CD14-positive monocyte (primary cell): ENCODE measurements at regions not wholly inside any gene's neighbourhood (a gene's known extent, or its start where the extent isn't known, plus 50 kb on each side); places are given as distances from the start of the nearest gene placed in this dataset.

Experiments used
- DNase-seq, 3 donors: peaks; one replicate each; pipeline ENCODE4 v3.0.0-alpha.2; 2011 to 2022
- H2AFZ ChIP-seq: 2 replicates; pipeline ENCODE4 v1.6.0; 2012; ENCODE audit warnings: mild to moderate bottlenecking, low read depth, low read length, inconsistent platforms; ENCODE audit not compliant: insufficient read depth, poor library complexity, severe bottlenecking
- H3K27ac ChIP-seq, 2 donors: 1 replicate in 1 of 2; 2 replicates in 1 of 2; pipeline ENCODE4 v1.5.1; 2012 to 2013; ENCODE audit warnings: low read length in 2 of 2, control low read depth in 1 of 2, inconsistent platforms in 1 of 2, low read depth in 1 of 2, mild to moderate bottlenecking in 1 of 2
- H3K27me3 ChIP-seq, 2 donors: one replicate each; pipeline versions ENCODE4 v1.6.0 to v1.6.1; 2011 to 2013; ENCODE audit warnings: low read length in 2 of 2; ENCODE audit not compliant: control insufficient read depth in 2 of 2, insufficient read depth in 2 of 2
- H3K36me3 ChIP-seq, 2 donors: replicated peaks in 1 of 2; 1 replicate in 1 of 2; 2 replicates in 1 of 2; pipeline versions ENCODE4 v1.5.1 to v1.6.1; 2012 to 2013; ENCODE audit warnings: low read length in 2 of 2, control low read depth in 1 of 2, inconsistent platforms in 1 of 2, mild to moderate bottlenecking in 1 of 2; ENCODE audit not compliant: insufficient read depth in 2 of 2, control insufficient read depth in 1 of 2
- H3K4me1 ChIP-seq, 2 donors: 1 replicate in 1 of 2; 2 replicates in 1 of 2; pipeline versions ENCODE4 v1.5.1 to v1.6.1; 2012 to 2013; ENCODE audit warnings: low read length in 2 of 2, control low read depth in 1 of 2, inconsistent platforms in 1 of 2, mild to moderate bottlenecking in 1 of 2, moderate library complexity in 1 of 2; ENCODE audit not compliant: insufficient read depth in 2 of 2, control insufficient read depth in 1 of 2
- H3K4me2 ChIP-seq: replicated peaks from 2 replicates; pipeline ENCODE3; 2012; ENCODE audit warnings: low read length, moderate library complexity, mild to moderate bottlenecking; ENCODE audit not compliant: poor library complexity, severe bottlenecking; ENCODE audit errors: extremely low read depth
- H3K4me3 ChIP-seq, 3 experiments: fragments of 200-600 bp in 1 of 3; sonication (generic) in 1 of 3; replicated peaks in 1 of 3; 1 replicate in 2 of 3; 2 replicates in 1 of 3; pipeline ENCODE4 v1.5.1; 2011 to 2013; ENCODE audit warnings: low read length in 3 of 3, mild to moderate bottlenecking in 3 of 3, control low read depth in 2 of 3, low read depth in 2 of 3, inconsistent platforms in 1 of 3, moderate library complexity in 1 of 3
- H3K79me2 ChIP-seq: 2 replicates; pipeline ENCODE4 v1.6.0; 2012; ENCODE audit warnings: mild to moderate bottlenecking, control low read depth, inconsistent platforms, low read length, moderate library complexity; ENCODE audit not compliant: insufficient read depth
- H3K9ac ChIP-seq: 2 replicates; pipeline ENCODE4 v1.6.0; 2017; ENCODE audit warnings: low read length, mild to moderate bottlenecking; ENCODE audit not compliant: insufficient read depth, poor library complexity, severe bottlenecking
- H3K9me3 ChIP-seq, 2 donors: replicated peaks in 1 of 2; 1 replicate in 1 of 2; 2 replicates in 1 of 2; pipeline versions ENCODE4 v1.5.1 to v1.6.1; 2012 to 2013; ENCODE audit warnings: low read length in 2 of 2, control low read depth in 1 of 2; ENCODE audit not compliant: control insufficient read depth in 1 of 2, insufficient read depth in 1 of 2
- H4K20me1 ChIP-seq: 2 replicates; pipeline ENCODE4 v1.6.0; 2012; ENCODE audit warnings: mild to moderate bottlenecking, low read length, control low read depth, moderate library complexity; ENCODE audit not compliant: insufficient read depth
- H3K27ac Mint-ChIP-seq, 7 donors: one replicate each; pipeline ENCODE4 v1.8.0; 2020; ENCODE audit warnings: mild to moderate bottlenecking in 7 of 7, mixed read lengths in 7 of 7, moderate library complexity in 6 of 7, inconsistent platforms in 2 of 7
- H3K27me3 Mint-ChIP-seq, 3 donors: one replicate each; pipeline ENCODE4 v1.8.0; 2021 to 2022; ENCODE audit warnings: low read depth in 3 of 3, mild to moderate bottlenecking in 3 of 3, mixed read lengths in 3 of 3, moderate library complexity in 3 of 3, inconsistent platforms in 1 of 3
- H3K36me3 Mint-ChIP-seq, 2 donors: one replicate each; pipeline ENCODE4 v1.8.0; 2020; ENCODE audit warnings: mixed read lengths in 2 of 2, inconsistent platforms in 1 of 2, mild to moderate bottlenecking in 1 of 2
- H3K4me1 Mint-ChIP-seq: one replicate; pipeline ENCODE4 v1.8.0; 2020; ENCODE audit warnings: mild to moderate bottlenecking, mixed read lengths
- H3K4me3 Mint-ChIP-seq, 2 donors: one replicate each; pipeline ENCODE4 v1.8.0; 2020; ENCODE audit warnings: mild to moderate bottlenecking in 2 of 2, mixed read lengths in 2 of 2, moderate library complexity in 1 of 2
- H3K9me3 Mint-ChIP-seq, 7 donors: one replicate each; pipeline ENCODE4 v1.8.0; 2020 to 2022; ENCODE audit warnings: mixed read lengths in 7 of 7, mild to moderate bottlenecking in 6 of 7, moderate library complexity in 6 of 7, inconsistent platforms in 2 of 7
- CTCF ChIP-seq: fragments of 200-600 bp; IDR thresholded peaks from one replicate; pipeline ENCODE4 v1.8.0; 2022; ENCODE audit warnings: antibody characterized with exemption, mild to moderate bottlenecking
- WGBS: methylation state at CpG from one replicate; pipeline ENCODE4 v1.1.5; 2013; ENCODE audit warnings: missing lambda C conversion rate; ENCODE audit not compliant: insufficient coverage; 5-methylcytosine and 5-hydroxymethylcytosine counted together
- intact Hi-C, 2 donors: fragments of 100-400 bp; cut with micrococcal nuclease; formaldehyde crosslinking; loops; one replicate each; pipeline versions ENCODE4 v1.15.0 to v1.15.1; 2023

- Mint-ChIP-seq H3K4me3 (no peak overlapping the region), H3K4me1 (no peaks in the 10 kb centered on the region), H3K27me3 (peaks cover 5 to 6% (median 6%) of the 10 kb centered on the region in 3 donors), H3K9me3 (no peaks in the 10 kb centered on the region), H3K27ac (no peak overlapping the region), H3K36me3 (no peaks in the 10 kb centered on the region)
- Histone ChIP-seq H3K4me3 (no peak overlapping the region), H3K27me3 (no peaks in the 10 kb centered on the region), H4K20me1 (no peaks in the 10 kb centered on the region), H3K4me1 (no peaks in the 10 kb centered on the region), H3K27ac (no peak overlapping the region), H3K9ac (no peak overlapping the region), H2AFZ (no peak overlapping the region), H3K36me3 (no peaks in the 10 kb centered on the region), H3K9me3 (no peaks in the 10 kb centered on the region), H3K4me2 (no peak overlapping the region), H3K79me2 (no peaks in the 10 kb centered on the region)
- no peak for TF ChIP-seq CTCF
- no peak for DNase-seq
- WGBS = 92% methylated on average over 3 of the region's 6 CpGs
- intact Hi-C loops = no loop called here
These were observed 240.8 kb downstream of the ANKRD60 start for GRCh38 chr20:57987659-57988058.

DNA sequence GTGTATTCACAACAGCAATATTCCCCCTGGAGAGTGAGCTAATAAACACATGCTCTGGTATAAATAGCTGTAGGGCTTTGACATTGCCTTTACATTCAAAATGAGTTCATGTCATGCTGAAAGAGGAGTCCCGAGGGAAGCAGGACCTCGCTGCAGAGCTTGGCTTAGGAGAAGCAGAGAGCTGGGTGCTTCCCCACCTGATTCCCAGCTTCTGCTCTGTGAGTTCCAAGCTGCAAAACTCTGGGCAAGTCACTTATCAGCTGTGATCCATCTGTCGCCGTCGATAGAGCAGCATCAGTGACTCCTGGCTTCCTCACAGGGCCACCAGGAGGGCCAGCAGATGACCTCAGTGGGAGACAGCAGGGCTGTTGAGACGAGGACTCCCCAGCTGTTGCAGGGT, 241.8 kb downstream of the ANKRD60 start:
- Histone ChIP-seq H4K20me1 (no peaks in the 10 kb centered on the region), H3K4me2 (no peak overlapping the region), H3K9ac (no peak overlapping the region), H3K36me3 (no peaks in the 10 kb centered on the region), H3K4me1 (no peaks in the 10 kb centered on the region), H3K27me3 (no peaks in the 10 kb centered on the region), H3K9me3 (no peaks in the 10 kb centered on the region), H2AFZ (no peak overlapping the region), H3K27ac (no peak overlapping the region), H3K79me2 (no peaks in the 10 kb centered on the region), H3K4me3 (no peak overlapping the region)
- TF ChIP-seq CTCF = no peak
- 95% methylated on average over 6 of the region's 6 CpGs for WGBS
- no peak overlapping the region for H3K4me3 Mint-ChIP-seq
- H3K36me3 Mint-ChIP-seq = no peaks in the 10 kb centered on the region
- no peak for DNase-seq
- H3K27me3 Mint-ChIP-seq = peaks cover 2 to 6% (median 4%) of the 10 kb centered on the region in 3 donors
- no peaks in the 10 kb centered on the region for H3K4me1 Mint-ChIP-seq
- no peaks in the 10 kb centered on the region for H3K9me3 Mint-ChIP-seq
- H3K27ac Mint-ChIP-seq = no peak overlapping the region
- intact Hi-C loops = no loop called here
